BLaER1 (cell line): ENCODE measurements at regions not wholly inside any gene's neighbourhood (a gene's known extent, or its start where the extent isn't known, plus 50 kb on each side); places are given as distances from the start of the nearest gene placed in this dataset.
"Not testable (repeated sequence)": the region's sequence is repeated elsewhere in the genome, so short reads cannot be mapped to it uniquely, and the experiment has no call there.

ENCODE experiments used
- H3K27ac ChIP-seq: shearing (Covaris generic); formaldehyde crosslinking; 2 replicates; pipeline ENCODE4 v1.8.1; 2022
- H3K27me3 ChIP-seq: shearing (Covaris generic); formaldehyde crosslinking; 2 replicates; pipeline ENCODE4 v1.8.1; 2022
- H3K36me3 ChIP-seq: shearing (Covaris generic); formaldehyde crosslinking; 2 replicates; pipeline ENCODE4 v1.8.1; 2022
- H3K4me1 ChIP-seq: shearing (Covaris generic); formaldehyde crosslinking; 2 replicates; pipeline ENCODE4 v1.8.1; 2022
- H3K4me2 ChIP-seq: shearing (Covaris generic); formaldehyde crosslinking; 2 replicates; pipeline ENCODE4 v1.8.1; 2022
- H3K4me3 ChIP-seq: shearing (Covaris generic); formaldehyde crosslinking; 2 replicates; pipeline ENCODE4 v1.8.1; 2022
- H3K9ac ChIP-seq: shearing (Covaris generic); formaldehyde crosslinking; 2 replicates; pipeline ENCODE4 v1.8.1; 2022
- H3K9me3 ChIP-seq: shearing (Covaris generic); formaldehyde crosslinking; 2 replicates; pipeline ENCODE4 v1.8.1; 2022
- H4K20me1 ChIP-seq: shearing (Covaris generic); formaldehyde crosslinking; 2 replicates; pipeline ENCODE4 v1.8.1; 2022
- Cebpa-rat ChIP-seq: shearing (Covaris generic); IDR thresholded peaks from 2 replicates; pipeline ENCODE4 v1.8.1; 2022

- Histone ChIP-seq H3K9ac (no peak overlapping the region), H4K20me1 (no peaks in the 10 kb centered on the region), H3K4me1 (no peaks in the 10 kb centered on the region), H3K4me2 (no peak overlapping the region), H3K27ac (no peak overlapping the region), H3K9me3 (peaks cover 5% of the 10 kb centered on the region; the same call in 1 of the 2 replicates), H3K27me3 (no peaks in the 10 kb centered on the region), H3K36me3 (no peaks in the 10 kb centered on the region), H3K4me3 (no peak overlapping the region)
- TF ChIP-seq Cebpa-rat = no peak
Measured at GRCh38 chr11:114955923-114956322, 277.6 kb downstream of the NXPE2 start.

- Histone ChIP-seq H3K4me3 (no peak overlapping the region), H3K4me2 (no peak overlapping the region), H3K4me1 (no peaks in the 10 kb centered on the region), H4K20me1 (no peaks in the 10 kb centered on the region), H3K27me3 (no peaks in the 10 kb centered on the region), H3K36me3 (no peaks in the 10 kb centered on the region), H3K27ac (no peak overlapping the region), H3K9ac (no peak overlapping the region), H3K9me3 (no peaks in the 10 kb centered on the region)
- no peak for TF ChIP-seq Cebpa-rat
Measured at GRCh38 chr11:114956566-114956965, 278.2 kb downstream of the NXPE2 start.

GRCh38 chr11:114959953-114960505 lies 281.7 kb downstream of the NXPE2 start:
- no peak overlapping the region for H3K4me2 ChIP-seq
- H3K9me3 ChIP-seq = no peaks in the 10 kb centered on the region
- no peaks in the 10 kb centered on the region for H3K36me3 ChIP-seq
- no peaks in the 10 kb centered on the region for H3K4me1 ChIP-seq
- no peak overlapping the region for H3K9ac ChIP-seq
- H4K20me1 ChIP-seq = no peaks in the 10 kb centered on the region
- no peak overlapping the region for H3K4me3 ChIP-seq
- no peak overlapping the region for H3K27ac ChIP-seq
- no peak for TF ChIP-seq Cebpa-rat
- H3K27me3 ChIP-seq = no peaks in the 10 kb centered on the region

- not testable (repeated sequence) for H4K20me1 ChIP-seq, H3K9ac ChIP-seq, H3K27ac ChIP-seq, H3K4me3 ChIP-seq, H3K27me3 ChIP-seq, H3K36me3 ChIP-seq, H3K4me2 ChIP-seq, H3K9me3 ChIP-seq, H3K4me1 ChIP-seq
Measured at GRCh38 chr11:114960819-114961218, 282.5 kb downstream of the NXPE2 start.

GRCh38 chr11:114964676-114965214 lies 286.4 kb downstream of the NXPE2 start:
- no peaks in the 10 kb centered on the region for H3K36me3 ChIP-seq
- no peak for TF ChIP-seq Cebpa-rat
- no peak overlapping the region for H3K27ac ChIP-seq
- H3K4me1 ChIP-seq = no peaks in the 10 kb centered on the region
- no peaks in the 10 kb centered on the region for H4K20me1 ChIP-seq
- no peak overlapping the region for H3K4me3 ChIP-seq
- no peaks in the 10 kb centered on the region for H3K27me3 ChIP-seq
- no peak overlapping the region for H3K9ac ChIP-seq
- H3K9me3 ChIP-seq = no peaks in the 10 kb centered on the region
- H3K4me2 ChIP-seq = no peak overlapping the region

- no peaks in the 10 kb centered on the region for H3K4me1 ChIP-seq
- no peak for TF ChIP-seq Cebpa-rat
- no peak overlapping the region for H3K27ac ChIP-seq
- no peak overlapping the region for H3K9ac ChIP-seq
- no peak overlapping the region for H3K4me2 ChIP-seq
- no peaks in the 10 kb centered on the region for H4K20me1 ChIP-seq
- no peaks in the 10 kb centered on the region for H3K36me3 ChIP-seq
- no peaks in the 10 kb centered on the region for H3K27me3 ChIP-seq
- no peak overlapping the region for H3K4me3 ChIP-seq
- no peaks in the 10 kb centered on the region for H3K9me3 ChIP-seq
Measured at GRCh38 chr11:114970927-114971645, 292.8 kb downstream of the NXPE2 start.

GRCh38 chr11:114972105-114972504 lies 293.8 kb downstream of the NXPE2 start:
- H3K4me2 ChIP-seq = no peak overlapping the region
- no peak overlapping the region for H3K27ac ChIP-seq
- H3K9ac ChIP-seq = no peak overlapping the region
- no peaks in the 10 kb centered on the region for H3K36me3 ChIP-seq
- H3K9me3 ChIP-seq = no peaks in the 10 kb centered on the region
- no peaks in the 10 kb centered on the region for H3K4me1 ChIP-seq
- H3K4me3 ChIP-seq = no peak overlapping the region
- H3K27me3 ChIP-seq = no peaks in the 10 kb centered on the region
- H4K20me1 ChIP-seq = no peaks in the 10 kb centered on the region
- TF ChIP-seq Cebpa-rat = no peak

- no peak for TF ChIP-seq Cebpa-rat
Measured at GRCh38 chr11:114977651-114978050, 299.3 kb downstream of the NXPE2 start.

GRCh38 chr11:114982141-114982540 lies 303.8 kb downstream of the NXPE2 start:
- H3K27ac ChIP-seq = no peak overlapping the region
- no peaks in the 10 kb centered on the region for H3K9me3 ChIP-seq
- H3K4me3 ChIP-seq = no peak overlapping the region
- H3K27me3 ChIP-seq = no peaks in the 10 kb centered on the region
- no peak overlapping the region for H3K9ac ChIP-seq
- H4K20me1 ChIP-seq = no peaks in the 10 kb centered on the region
- H3K36me3 ChIP-seq = no peaks in the 10 kb centered on the region
- H3K4me2 ChIP-seq = no peak overlapping the region
- no peaks in the 10 kb centered on the region for H3K4me1 ChIP-seq
- TF ChIP-seq Cebpa-rat = no peak

More at GRCh38 chr11:114977651-114978050, 299.3 kb downstream of the NXPE2 start:
- no peaks in the 10 kb centered on the region for H3K4me1 ChIP-seq
- no peak overlapping the region for H3K4me2 ChIP-seq
- H3K4me3 ChIP-seq = no peak overlapping the region
- H3K27me3 ChIP-seq = no peaks in the 10 kb centered on the region
- H3K36me3 ChIP-seq = no peaks in the 10 kb centered on the region
- H3K9me3 ChIP-seq = no peaks in the 10 kb centered on the region
- no peak overlapping the region for H3K9ac ChIP-seq
- H3K27ac ChIP-seq = no peak overlapping the region
- H4K20me1 ChIP-seq = no peaks in the 10 kb centered on the region

- no peaks in the 10 kb centered on the region for H3K27me3 ChIP-seq
- no peaks in the 10 kb centered on the region for H3K36me3 ChIP-seq
- H3K4me3 ChIP-seq = no peak overlapping the region
- TF ChIP-seq Cebpa-rat = no peak
- H3K9me3 ChIP-seq = no peaks in the 10 kb centered on the region
- H3K4me1 ChIP-seq = no peaks in the 10 kb centered on the region
- H3K4me2 ChIP-seq = no peak overlapping the region
- no peaks in the 10 kb centered on the region for H4K20me1 ChIP-seq
- H3K27ac ChIP-seq = no peak overlapping the region
- H3K9ac ChIP-seq = no peak overlapping the region
Measured at GRCh38 chr11:114984611-114985163, 306.4 kb downstream of the NXPE2 start.
